ENCODE measurements at regions not wholly inside any gene's neighbourhood (a gene's known extent, or its start where the extent isn't known, plus 50 kb on each side); places are given as distances from the start of the nearest gene placed in this dataset.
"Not testable (repeated sequence)": the region's sequence is repeated elsewhere in the genome, so short reads cannot be mapped to it uniquely, and the experiment has no call there.

DNA sequence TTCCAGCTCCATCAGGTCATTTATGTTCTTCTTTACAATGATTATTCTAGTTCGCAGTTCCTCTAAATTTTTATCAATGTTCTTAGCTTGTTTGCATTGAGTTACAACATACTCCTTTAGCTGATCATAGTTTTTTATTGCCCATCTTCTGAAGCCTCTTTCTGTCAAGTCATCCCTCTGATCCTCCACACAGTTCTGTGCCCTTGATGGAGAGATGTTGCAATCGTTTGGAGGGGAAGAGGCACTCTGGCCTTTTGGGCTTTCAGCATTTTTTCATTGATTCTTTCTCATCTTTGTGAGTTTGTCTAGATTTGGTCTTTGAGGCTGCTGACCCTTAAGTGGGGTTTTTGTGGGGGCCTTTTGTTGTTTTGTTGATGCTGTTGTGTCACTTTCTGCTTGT lies 234.6 kb upstream of the CBLB start:
- Histone ChIP-seq H3K4me3 (no peak overlapping the region), H3K9me3 (no peaks in the 10 kb centered on the region), H3K4me1 (no peaks in the 10 kb centered on the region), H3K27me3 (ENCODE audit: low read depth) (no peaks in the 10 kb centered on the region), H3K36me3 (no peaks in the 10 kb centered on the region), H3K27ac (no peak overlapping the region)
- DNase-seq: no peak
- intact Hi-C loops (cut with DNase I): no loop called here
- no peak for ATAC-seq
- TF ChIP-seq, protein P1, sequence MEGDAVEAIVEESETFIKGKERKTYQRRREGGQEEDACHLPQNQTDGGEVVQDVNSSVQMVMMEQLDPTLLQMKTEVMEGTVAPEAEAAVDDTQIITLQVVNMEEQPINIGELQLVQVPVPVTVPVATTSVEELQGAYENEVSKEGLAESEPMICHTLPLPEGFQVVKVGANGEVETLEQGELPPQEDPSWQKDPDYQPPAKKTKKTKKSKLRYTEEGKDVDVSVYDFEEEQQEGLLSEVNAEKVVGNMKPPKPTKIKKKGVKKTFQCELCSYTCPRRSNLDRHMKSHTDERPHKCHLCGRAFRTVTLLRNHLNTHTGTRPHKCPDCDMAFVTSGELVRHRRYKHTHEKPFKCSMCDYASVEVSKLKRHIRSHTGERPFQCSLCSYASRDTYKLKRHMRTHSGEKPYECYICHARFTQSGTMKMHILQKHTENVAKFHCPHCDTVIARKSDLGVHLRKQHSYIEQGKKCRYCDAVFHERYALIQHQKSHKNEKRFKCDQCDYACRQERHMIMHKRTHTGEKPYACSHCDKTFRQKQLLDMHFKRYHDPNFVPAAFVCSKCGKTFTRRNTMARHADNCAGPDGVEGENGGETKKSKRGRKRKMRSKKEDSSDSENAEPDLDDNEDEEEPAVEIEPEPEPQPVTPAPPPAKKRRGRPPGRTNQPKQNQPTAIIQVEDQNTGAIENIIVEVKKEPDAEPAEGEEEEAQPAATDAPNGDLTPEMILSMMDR (IDR thresholded peaks at IDR 0.05): no peak

DNA sequence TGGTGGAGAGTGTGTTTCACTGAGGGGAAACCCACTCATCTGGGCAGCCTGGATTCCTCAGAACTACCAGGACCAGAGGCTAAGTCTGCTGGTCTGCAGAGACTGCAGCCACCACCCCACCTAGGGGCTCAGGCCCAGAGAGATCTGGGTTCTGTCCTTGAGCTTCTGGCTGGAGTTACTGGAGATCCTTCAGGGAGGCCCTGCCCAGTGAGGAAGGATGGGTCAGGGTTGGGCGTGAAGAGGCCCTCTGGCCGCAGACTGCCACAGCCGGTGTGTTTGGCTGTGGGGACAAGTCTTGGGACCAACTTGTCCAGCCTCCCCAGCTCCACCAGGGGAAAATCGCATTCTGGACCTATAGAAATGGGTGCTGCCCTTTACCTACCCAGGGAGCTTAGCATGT lies 235.3 kb upstream of the CBLB start:
- H3K4me3 ChIP-seq: no peak overlapping the region
- DNase-seq (no peak), ATAC-seq (no peak)
- no peaks in the 10 kb centered on the region for H3K36me3 ChIP-seq
- H3K27me3 ChIP-seq (ENCODE audit: low read depth): no peaks in the 10 kb centered on the region
- no peaks in the 10 kb centered on the region for H3K9me3 ChIP-seq
- H3K27ac ChIP-seq: no peak overlapping the region
- TF ChIP-seq, protein P1 (IDR thresholded peaks at IDR 0.05): no peak
- intact Hi-C loops (cut with DNase I): no loop called here
- no peaks in the 10 kb centered on the region for H3K4me1 ChIP-seq

DNA sequence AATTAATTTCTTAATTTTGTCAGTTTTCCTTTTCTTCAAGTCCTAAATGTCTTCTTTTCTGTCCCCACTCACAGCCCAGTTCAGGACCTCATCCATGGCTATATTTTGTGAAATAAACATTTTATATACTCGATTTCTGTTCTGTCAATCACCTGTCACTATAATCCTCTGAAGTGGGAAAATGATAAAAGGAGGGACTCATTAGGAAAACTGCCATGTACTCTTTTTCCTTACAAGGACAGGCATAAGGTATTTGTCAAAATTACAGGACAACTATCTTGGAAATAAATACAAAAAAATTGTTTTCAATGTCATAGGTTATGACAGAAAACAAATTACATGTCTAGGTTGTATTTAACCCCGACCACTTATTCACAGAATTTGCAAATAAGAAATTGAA lies 240.1 kb upstream of the CBLB start:
- TF ChIP-seq, protein P1 (IDR thresholded peaks at IDR 0.05): no peak
- intact Hi-C loops (cut with DNase I): no loop called here
- H3K9me3 ChIP-seq: no peaks in the 10 kb centered on the region
- no peaks in the 10 kb centered on the region for H3K27me3 ChIP-seq (ENCODE audit: low read depth)
- H3K27ac ChIP-seq: no peak overlapping the region
- DNase-seq: no peak
- H3K36me3 ChIP-seq: no peaks in the 10 kb centered on the region
- no peak for ATAC-seq
- H3K4me1 ChIP-seq: no peaks in the 10 kb centered on the region
- H3K4me3 ChIP-seq: no peak overlapping the region

DNA sequence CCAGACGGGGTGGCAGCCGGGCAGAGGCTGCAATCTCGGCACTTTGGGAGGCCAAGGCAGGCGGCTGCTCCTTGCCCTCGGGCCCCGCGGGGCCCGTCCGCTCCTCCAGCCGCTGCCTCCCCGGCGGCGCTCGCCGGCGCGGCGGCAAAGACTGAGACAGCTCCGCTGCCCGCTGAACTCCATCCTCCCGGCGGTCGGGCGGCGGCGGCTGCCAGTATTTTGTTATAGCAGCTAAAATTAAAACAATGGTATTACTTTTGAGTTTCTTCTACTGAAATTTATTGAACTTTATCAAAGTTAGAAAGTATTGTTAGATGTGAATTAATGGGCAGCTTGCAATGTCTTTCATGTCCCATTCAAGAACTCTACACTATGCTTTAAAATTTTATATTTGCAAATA lies 243.7 kb upstream of the CBLB start:
- H3K27ac ChIP-seq; ATAC-seq; H3K4me1 ChIP-seq; intact Hi-C loops (cut with DNase I); DNase-seq; H3K27me3 ChIP-seq (ENCODE audit: low read depth); H3K9me3 ChIP-seq; H3K36me3 ChIP-seq; H3K4me3 ChIP-seq: not testable (repeated sequence)

DNA sequence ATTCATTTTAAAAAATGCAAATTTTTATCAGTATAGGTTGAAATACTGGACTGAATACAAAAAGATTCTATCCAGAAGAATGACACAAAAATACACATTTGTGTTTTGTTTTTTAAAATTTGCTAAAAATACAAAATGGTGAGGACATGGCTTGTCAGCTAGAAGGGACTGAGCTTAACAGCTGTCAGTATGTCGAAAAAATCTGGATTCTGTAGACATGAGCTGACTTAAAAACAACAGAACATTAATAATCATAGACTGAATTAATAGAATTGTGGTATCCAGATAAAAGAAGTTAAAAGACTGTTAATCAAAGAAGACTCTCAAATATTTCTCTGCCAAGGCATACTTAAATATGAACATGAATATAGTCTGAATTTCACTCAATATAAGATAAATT lies 244.9 kb upstream of the CBLB start:
- H3K9me3 ChIP-seq: no peaks in the 10 kb centered on the region
- ATAC-seq: no peak
- H3K4me1 ChIP-seq: no peaks in the 10 kb centered on the region
- H3K4me3 ChIP-seq: no peak overlapping the region
- intact Hi-C loops (cut with DNase I): no loop called here
- TF ChIP-seq, protein P1 (IDR thresholded peaks at IDR 0.05): no peak
- H3K27ac ChIP-seq: no peak overlapping the region
- DNase-seq: no peak
- no peaks in the 10 kb centered on the region for H3K27me3 ChIP-seq (ENCODE audit: low read depth)
- H3K36me3 ChIP-seq: no peaks in the 10 kb centered on the region

DNA sequence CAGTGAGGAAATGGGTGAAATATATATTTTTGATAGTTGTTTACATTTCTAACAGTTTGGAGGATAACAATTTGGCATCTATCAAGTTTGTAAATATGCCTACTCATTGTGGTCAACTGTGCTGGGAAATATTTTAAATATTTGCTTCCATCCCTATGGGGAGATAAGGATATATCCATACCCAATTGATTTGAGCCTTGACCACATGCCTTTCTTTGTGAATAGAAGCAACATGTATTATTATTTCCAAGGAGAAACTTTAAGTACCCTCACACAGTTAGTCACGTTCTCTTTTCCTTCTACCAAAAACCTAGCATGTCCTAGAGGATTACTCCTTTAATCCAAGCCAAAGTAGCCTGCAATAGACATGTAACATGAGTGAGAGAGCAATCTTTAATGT lies 245.4 kb upstream of the CBLB start:
- no peaks in the 10 kb centered on the region for H3K36me3 ChIP-seq
- no peaks in the 10 kb centered on the region for H3K9me3 ChIP-seq
- H3K4me1 ChIP-seq: no peaks in the 10 kb centered on the region
- intact Hi-C loops (cut with DNase I): no loop called here
- ATAC-seq (no peak), DNase-seq (no peak)
- TF ChIP-seq, protein P1 (IDR thresholded peaks at IDR 0.05): no peak
- H3K27me3 ChIP-seq (ENCODE audit: low read depth): no peaks in the 10 kb centered on the region
- H3K4me3 ChIP-seq: no peak overlapping the region
- H3K27ac ChIP-seq: no peak overlapping the region

All from lower lobe of right lung (tissue), 2 donors.